Spleen (tissue), 11 donors: ENCODE measurements at regions not wholly inside any gene's neighbourhood (a gene's known extent, or its start where the extent isn't known, plus 50 kb on each side); places are given as distances from the start of the nearest gene placed in this dataset.
A peak's percentile ranks its signal among the peaks of the same experiment; 100 is the strongest.

Experiments used
- DNase-seq: peaks from one replicate; pipeline ENCODE4 v3.0.0-alpha.2; 2020
- H3K27ac ChIP-seq, 8 donors: fragments of 200-600 bp; sonication (generic) in 7 of 8; 1 replicate in 4 of 8; 2 replicates in 4 of 8; pipeline versions ENCODE4 v1.5.0 to v1.8.0; 2016 to 2021; ENCODE audit warnings: inconsistent platforms in 4 of 8, mild to moderate bottlenecking in 4 of 8, moderate library complexity in 1 of 8
- H3K27me3 ChIP-seq, 7 donors: fragments of 200-600 bp; sonication (generic) in 6 of 7; replicated peaks in 1 of 7; 1 replicate in 4 of 7; 2 replicates in 3 of 7; pipeline versions ENCODE4 v1.5.0 to v1.8.0; 2016 to 2021; ENCODE audit warnings: inconsistent platforms in 3 of 7, mild to moderate bottlenecking in 1 of 7
- H3K36me3 ChIP-seq, 6 donors: fragments of 200-600 bp; sonication (generic) in 5 of 6; 1 replicate in 4 of 6; 2 replicates in 2 of 6; pipeline versions ENCODE4 v1.5.0 to v1.8.0; 2016 to 2021; ENCODE audit warnings: inconsistent platforms in 2 of 6
- H3K4me1 ChIP-seq, 6 donors: fragments of 200-600 bp; sonication (generic) in 5 of 6; 1 replicate in 3 of 6; 2 replicates in 3 of 6; pipeline versions ENCODE4 v1.5.0 to v1.8.0; 2016 to 2021; ENCODE audit warnings: inconsistent platforms in 3 of 6
- H3K4me3 ChIP-seq, 8 donors: fragments of 200-600 bp; sonication (generic) in 7 of 8; 1 replicate in 4 of 8; 2 replicates in 4 of 8; pipeline versions ENCODE4 v1.5.0 to v1.8.0; 2016 to 2021; ENCODE audit warnings: inconsistent platforms in 4 of 8, mild to moderate bottlenecking in 4 of 8, moderate library complexity in 2 of 8
- H3K9me3 ChIP-seq, 8 donors: fragments of 200-600 bp; sonication (generic) in 7 of 8; 1 replicate in 4 of 8; 2 replicates in 4 of 8; pipeline versions ENCODE4 v1.5.0 to v1.8.0; 2016 to 2021; ENCODE audit warnings: inconsistent platforms in 4 of 8
- CTCF ChIP-seq, 11 experiments: fragments of 200-600 bp in 7 of 11; fragments of 450-650 bp in 4 of 11; sonication (generic) in 4 of 11; IDR thresholded peaks in 8 of 11; conservative IDR thresholded peaks in 3 of 11; 1 replicate in 7 of 11; 2 replicates in 4 of 11; pipeline versions ENCODE4 v1.4.0 to v1.8.0; 2016 to 2021; ENCODE audit warnings: antibody characterized with exemption in 11 of 11, inconsistent platforms in 4 of 11, mild to moderate bottlenecking in 1 of 11
- POLR2A ChIP-seq, 3 donors: fragments of 450-650 bp; IDR thresholded peaks; one replicate each; pipeline ENCODE4 v1.5.1; 2017; ENCODE audit warnings: antibody characterized with exemption in 3 of 3, mild to moderate bottlenecking in 1 of 3
- POLR2AphosphoS5 ChIP-seq, 3 donors: sonication (generic); formaldehyde crosslinking; IDR thresholded peaks; one replicate each; pipeline ENCODE4 v1.5.1; 2017; ENCODE audit warnings: antibody characterized with exemption in 3 of 3
- WGBS, 5 donors: extraction: QIAGEN DNeasy Blood & Tissue Kit in 3 of 5; methylation state at CpG; one replicate each; pipeline versions ENCODE4 v1.1.5 to v1.1.7; 2013 to 2018; 5-methylcytosine and 5-hydroxymethylcytosine counted together
- intact Hi-C: fragments of 100-400 bp; cut with DNase I; formaldehyde crosslinking; loops from one replicate; pipeline ENCODE4 v1.15.0; 2023; ENCODE audit warnings: low total_unique reads
- donor health status: healthy with polysubstance abuse.
- donor health status: DM: no; HTN: no; CAD: no; lungs with moderate emphysema.
- donor health status: DM: no; HTN: no; CAD: no.
- donor health status: Bipolar disorder and iron deficiency.
- donor health status: healthy.
- donor health status: DM: no; HTN: no; CAD: no.
- donor health status: DM: yes; HTN: yes; CAD: no.

- Histone ChIP-seq H3K27me3 (peaks cover 0 to 19% (median 0%) of the 10 kb centered on the region in 7 donors), H3K4me1 (no peaks in the 10 kb centered on the region), H3K27ac (no peak overlapping the region), H3K4me3 (no peak overlapping the region), H3K9me3 (peaks cover 0 to 16% (median 9%) of the 10 kb centered on the region in 8 donors), H3K36me3 (no peaks in the 10 kb centered on the region)
- DNase-seq = peak; percentile 24
- 81 to 86% (median 86%) methylated on average over 7 of the region's 7 CpGs for WGBS, 5 donors
- intact Hi-C loops = no loop called here
- TF ChIP-seq POLR2A (IDR thresholded peaks at IDR 0.05) (no peak), POLR2AphosphoS5 (IDR thresholded peaks at IDR 0.05) (no peak)
Observed at GRCh38 chr11:70506986-70507385, 108.7 kb downstream of the CTTN start.

- H3K27ac ChIP-seq = no peak overlapping the region
- peaks cover 0 to 22% (median 16%) of the 10 kb centered on the region in 8 donors for H3K9me3 ChIP-seq
- TF ChIP-seq POLR2AphosphoS5 (IDR thresholded peaks at IDR 0.05) (no peak), CTCF (IDR thresholded peaks at IDR 0.05 in 8 of 11, conservative IDR thresholded peaks at IDR 0.05 in 3 of 11) (no peak), POLR2A (IDR thresholded peaks at IDR 0.05) (no peak)
- intact Hi-C loops = no loop called here
- WGBS, 5 donors = 77 to 89% (median 86%) methylated on average over 18 to 20 of the region's 20 CpGs
- no peak overlapping the region for H3K4me3 ChIP-seq
- peak; percentile 47 for DNase-seq
- H3K4me1 ChIP-seq = no peaks in the 10 kb centered on the region
- H3K36me3 ChIP-seq = no peaks in the 10 kb centered on the region
- H3K27me3 ChIP-seq = peaks cover 0 to 19% (median 0%) of the 10 kb centered on the region in 7 donors
Observed at GRCh38 chr11:70507466-70508230, 109.3 kb downstream of the CTTN start.

- Histone ChIP-seq H3K36me3 (no peaks in the 10 kb centered on the region), H3K4me3 (no peak overlapping the region), H3K9me3 (peaks cover 0 to 27% (median 21%) of the 10 kb centered on the region in 8 donors), H3K27me3 (peaks cover 0 to 19% (median 0%) of the 10 kb centered on the region in 7 donors), H3K27ac (no peak overlapping the region), H3K4me1 (no peaks in the 10 kb centered on the region)
- TF ChIP-seq POLR2A (IDR thresholded peaks at IDR 0.05) (no peak), POLR2AphosphoS5 (IDR thresholded peaks at IDR 0.05) (no peak), CTCF (IDR thresholded peaks at IDR 0.05 in 8 of 11, conservative IDR thresholded peaks at IDR 0.05 in 3 of 11) (no peak)
- intact Hi-C loops = no loop called here
- 83 to 98% (median 94%) methylated on average over 2 to 3 of the region's 3 CpGs for WGBS, 5 donors
- DNase-seq = no peak
Observed at GRCh38 chr11:70508231-70508480, 109.8 kb downstream of the CTTN start.

- no peak for TF ChIP-seq POLR2AphosphoS5 (IDR thresholded peaks at IDR 0.05)
- no peak for TF ChIP-seq POLR2A (IDR thresholded peaks at IDR 0.05)
- TF ChIP-seq CTCF (IDR thresholded peaks at IDR 0.05 in 8 of 11, conservative IDR thresholded peaks at IDR 0.05 in 3 of 11) = no peak
- H3K27me3 ChIP-seq = peaks cover 0 to 19% (median 0%) of the 10 kb centered on the region in 7 donors
- H3K9me3 ChIP-seq = peaks cover 0 to 41% (median 33%) of the 10 kb centered on the region in 8 donors
- H3K36me3 ChIP-seq = no peaks in the 10 kb centered on the region
- 64 to 80% (median 75%) methylated on average over 8 of the region's 8 CpGs for WGBS, 5 donors
- intact Hi-C loops = no loop called here
- no peak overlapping the region for H3K4me3 ChIP-seq
- peak; percentile 56 for DNase-seq
- H3K27ac ChIP-seq = no peak overlapping the region
- H3K4me1 ChIP-seq = no peaks in the 10 kb centered on the region
Observed at GRCh38 chr11:70509476-70509875, 111.1 kb downstream of the CTTN start.
